Endodermal cell (in vitro differentiated cells): ENCODE measurements at regions not wholly inside any gene's neighbourhood (a gene's known extent, or its start where the extent isn't known, plus 50 kb on each side); places are given as distances from the start of the nearest gene placed in this dataset.
"Not testable (repeated sequence)": the region's sequence is repeated elsewhere in the genome, so short reads cannot be mapped to it uniquely, and the experiment has no call there.

Experiments
- DNase-seq: peaks from one replicate; pipeline ENCODE4 v3.0.0-alpha.2; 2017
- H3K27ac ChIP-seq: 2 replicates; pipeline ENCODE4 v1.5.1; 2013; ENCODE audit warnings: mild to moderate bottlenecking, low read depth, low read length, moderate library complexity
- H3K27me3 ChIP-seq: 2 replicates; pipeline ENCODE4 v1.6.1; 2013; ENCODE audit warnings: mild to moderate bottlenecking, low read length, moderate library complexity; ENCODE audit not compliant: insufficient read depth, control insufficient read depth, poor library complexity, severe bottlenecking
- H3K36me3 ChIP-seq: 2 replicates; pipeline ENCODE4 v1.7.0; 2013; ENCODE audit warnings: mild to moderate bottlenecking, low read length, moderate library complexity; ENCODE audit not compliant: control insufficient read depth, insufficient read depth
- H3K4me1 ChIP-seq: one replicate; pipeline ENCODE4 v1.7.0; 2013; ENCODE audit warnings: low read length; ENCODE audit not compliant: control insufficient read depth, insufficient read depth
- H3K4me3 ChIP-seq: 2 replicates; pipeline ENCODE4 v1.5.1; 2013; ENCODE audit warnings: mild to moderate bottlenecking, low read length, moderate library complexity
- H3K9ac ChIP-seq: 2 replicates; pipeline ENCODE4 v1.6.1; 2013; ENCODE audit warnings: mild to moderate bottlenecking, low read length, moderate library complexity; ENCODE audit not compliant: poor library complexity, severe bottlenecking; ENCODE audit errors: extremely low read depth
- H3K9me3 ChIP-seq: 2 replicates; pipeline ENCODE4 v1.6.1; 2013; ENCODE audit warnings: mild to moderate bottlenecking, low read length, moderate library complexity; ENCODE audit not compliant: control insufficient read depth
- H3K27ac Mint-ChIP-seq: 2 replicates; pipeline ENCODE4 v1.8.0; 2020; ENCODE audit warnings: mixed read lengths
- H3K27me3 Mint-ChIP-seq: 2 replicates; pipeline ENCODE4 v1.8.0; 2021; ENCODE audit warnings: mild to moderate bottlenecking, mixed read lengths; ENCODE audit not compliant: insufficient read depth
- H3K36me3 Mint-ChIP-seq: 2 replicates; pipeline ENCODE4 v1.8.0; 2020; ENCODE audit warnings: low read depth, mixed read lengths
- H3K4me1 Mint-ChIP-seq: 2 replicates; pipeline ENCODE4 v1.8.0; 2020; ENCODE audit warnings: mixed read lengths
- H3K4me3 Mint-ChIP-seq: 2 replicates; pipeline ENCODE4 v1.8.0; 2020; ENCODE audit warnings: mild to moderate bottlenecking, moderate library complexity, mixed read lengths
- H3K9me3 Mint-ChIP-seq: 2 replicates; pipeline ENCODE4 v1.8.0; 2020; ENCODE audit warnings: mild to moderate bottlenecking, mixed read lengths
- CTCF ChIP-seq: fragments of 200-600 bp; sonication (generic); conservative IDR thresholded peaks from 2 replicates; pipeline ENCODE4 v1.5.0; 2021; ENCODE audit warnings: antibody characterized with exemption, mild to moderate bottlenecking
- WGBS, 2 experiments: methylation state at CpG; one replicate each; pipeline versions ENCODE4 v1.1.5 to v1.1.7; 2013; ENCODE audit warnings: missing lambda C conversion rate in 2 of 2, mixed read lengths in 1 of 2; ENCODE audit not compliant: insufficient coverage in 1 of 2, insufficient read length in 1 of 2; 5-methylcytosine and 5-hydroxymethylcytosine counted together

GRCh38 chr6:92683748-92684147, 735.6 kb downstream of the EPHA7 start:
- no peak for DNase-seq
- no peaks in the 10 kb centered on the region for H3K9me3 ChIP-seq
- no peaks in the 10 kb centered on the region for H3K9me3 Mint-ChIP-seq

GRCh38 chr6:92682516-92683398, 736.6 kb downstream of the EPHA7 start:
- H3K36me3 Mint-ChIP-seq, result no peaks in the 10 kb centered on the region
- H3K27me3 Mint-ChIP-seq, result no peaks in the 10 kb centered on the region
- Histone ChIP-seq H3K27ac (no peak overlapping the region), H3K9me3 (no peaks in the 10 kb centered on the region), H3K4me1 (no peaks in the 10 kb centered on the region), H3K9ac (no peak overlapping the region), H3K36me3 (no peaks in the 10 kb centered on the region), H3K4me3 (no peak overlapping the region), H3K27me3 (no peaks in the 10 kb centered on the region)
- no peak overlapping the region for H3K27ac Mint-ChIP-seq
- no peak overlapping the region for H3K4me3 Mint-ChIP-seq
- H3K9me3 Mint-ChIP-seq, result no peaks in the 10 kb centered on the region
- TF ChIP-seq CTCF, result no peak
- 89% methylated on average over 4 of the region's 4 CpGs; no CpG with 5 or more reads in 1 of the 2 experiments for WGBS, 2 experiments
- no peaks in the 10 kb centered on the region for H3K4me1 Mint-ChIP-seq
- no peak for DNase-seq

More at GRCh38 chr6:92683748-92684147, 735.6 kb downstream of the EPHA7 start:
- WGBS, 2 experiments, result 94% methylated on average over 2 of the region's 2 CpGs; no CpG with 5 or more reads in 1 of the 2 experiments
- Mint-ChIP-seq H3K4me3 (no peak overlapping the region), H3K27ac (no peak overlapping the region), H3K4me1 (no peaks in the 10 kb centered on the region), H3K27me3 (no peaks in the 10 kb centered on the region), H3K36me3 (no peaks in the 10 kb centered on the region)
- Histone ChIP-seq H3K27me3 (no peaks in the 10 kb centered on the region), H3K36me3 (no peaks in the 10 kb centered on the region), H3K27ac (no peak overlapping the region), H3K4me3 (no peak overlapping the region), H3K4me1 (no peaks in the 10 kb centered on the region), H3K9ac (no peak overlapping the region)
- no peak for TF ChIP-seq CTCF

- Mint-ChIP-seq H3K9me3 (no peaks in the 10 kb centered on the region), H3K4me3 (no peak overlapping the region), H3K27me3 (no peaks in the 10 kb centered on the region), H3K27ac (no peak overlapping the region), H3K36me3 (no peaks in the 10 kb centered on the region), H3K4me1 (no peaks in the 10 kb centered on the region)
- TF ChIP-seq CTCF, result no peak
- Histone ChIP-seq H3K27ac (no peak overlapping the region), H3K4me1 (no peaks in the 10 kb centered on the region), H3K27me3 (no peaks in the 10 kb centered on the region), H3K36me3 (no peaks in the 10 kb centered on the region), H3K4me3 (no peak overlapping the region), H3K9me3 (no peaks in the 10 kb centered on the region), H3K9ac (no peak overlapping the region)
- WGBS, 2 experiments, result no CpG with 5 or more reads among the region's 1 CpG
- no peak for DNase-seq
Measured at GRCh38 chr6:92681401-92681800, 738.0 kb downstream of the EPHA7 start.

GRCh38 chr6:92671462-92671861, 747.9 kb downstream of the EPHA7 start:
- H3K4me3 Mint-ChIP-seq, H3K27me3 Mint-ChIP-seq, H3K36me3 Mint-ChIP-seq: not testable (repeated sequence)

More at GRCh38 chr6:92671462-92671861, 747.9 kb downstream of the EPHA7 start:
- H3K9me3 Mint-ChIP-seq, H3K27ac ChIP-seq, H3K9me3 ChIP-seq, DNase-seq, H3K36me3 ChIP-seq, H3K4me1 ChIP-seq, H3K4me3 ChIP-seq, H3K4me1 Mint-ChIP-seq, H3K9ac ChIP-seq, H3K27ac Mint-ChIP-seq, H3K27me3 ChIP-seq: not testable (repeated sequence)
